HCT116 (cell line): ENCODE measurements at regions not wholly inside any gene's neighbourhood (a gene's known extent, or its start where the extent isn't known, plus 50 kb on each side); places are given as distances from the start of the nearest gene placed in this dataset.
"Not testable (repeated sequence)": the region's sequence is repeated elsewhere in the genome, so short reads cannot be mapped to it uniquely, and the experiment has no call there.

ENCODE experiments used
- ATAC-seq: fragments of 200-7000 bp; cut with Tn5 transposase; 2 replicates; pipeline ENCODE4 v1.9.1; 2020; ENCODE audit warnings: mild to moderate bottlenecking, moderate library complexity
- BruUV-seq: library from RNA; stranded (reverse); fragments of 400-500 nt; replicated peaks from 2 replicates; lab custom pipeline; 2021; lab: Mats Ljungman, UMichigan
- CTCF ChIA-PET: fragments of 300-600 bp; sonication (Branson Sonifier 250); formaldehyde crosslinking; loops from one replicate; lab custom pipeline; 2021; ENCODE audit warnings: antibody characterized with exemption; lab: Charles Lee
- POLR2A ChIA-PET: fragments of 300-600, 350-600 bp; sonication (Branson Sonifier 250); formaldehyde crosslinking; loops from one replicate; lab custom pipeline; 2021; ENCODE audit warnings: antibody characterized with exemption; lab: Charles Lee
- RAD21 ChIA-PET, 2 experiments: fragments of 300-600 bp; sonication (Branson Sonifier 250); formaldehyde crosslinking; loops; one replicate each; lab custom pipeline; 2023; ENCODE audit warnings: low total read pairs in 2 of 2; ENCODE audit not compliant: uncharacterized antibody in 2 of 2, unreplicated experiment in 2 of 2, low non-redundant PET in 1 of 2; lab: Charles Lee
- DNase-seq: peaks from one replicate; pipeline ENCODE4 v3.0.0-alpha.2; 2010; ENCODE audit warnings: low read depth, low spot score
- H2AFZ ChIP-seq: fragments of 200-600 bp; shearing (Covaris generic), sonication (generic); 2 replicates; pipeline ENCODE4 v1.6.1; 2017; ENCODE audit warnings: low read depth, mixed run types, mixed read lengths, antibody characterized with exemption, low read length; ENCODE audit not compliant: poor library complexity, severe bottlenecking
- H3K27ac ChIP-seq: 2 replicates; pipeline ENCODE4 v1.5.1; 2012; ENCODE audit warnings: low read depth, low read length
- H3K27me3 ChIP-seq: fragments of 200-600 bp; sonication (generic); 2 replicates; pipeline ENCODE4 v1.6.1; 2016; ENCODE audit warnings: mixed run types, low read length, mixed read lengths; ENCODE audit not compliant: insufficient read depth
- H3K36me3 ChIP-seq, 2 experiments: fragments of 200-500 bp in 1 of 2; fragments of 200-600 bp in 1 of 2; sonication (Bioruptor generic) in 1 of 2; sonication (generic) in 1 of 2; 2 replicates each; pipeline versions ENCODE4 v1.5.1 to v1.6.1; 2014 to 2016; ENCODE audit warnings: low read length in 2 of 2, inconsistent platforms in 1 of 2, mixed read lengths in 1 of 2, mixed run types in 1 of 2; ENCODE audit not compliant: insufficient read depth in 2 of 2, control insufficient read depth in 1 of 2
- H3K4me1 ChIP-seq, 2 experiments: fragments of 200-600 bp in 1 of 2; sonication (generic) in 1 of 2; 2 replicates each; pipeline versions ENCODE4 v1.5.1 to v1.6.1; 2012 to 2017; ENCODE audit warnings: low read length in 2 of 2, inconsistent platforms in 1 of 2, mild to moderate bottlenecking in 1 of 2, mixed read lengths in 1 of 2, mixed run types in 1 of 2, moderate library complexity in 1 of 2; ENCODE audit not compliant: insufficient read depth in 2 of 2, control insufficient read depth in 1 of 2
- H3K4me2 ChIP-seq: fragments of 200-600 bp; sonication (generic); 2 replicates; pipeline ENCODE4 v1.6.1; 2017; ENCODE audit warnings: mixed run types, low read length, mixed read lengths
- H3K4me3 ChIP-seq, 2 experiments: fragments of 200-600 bp in 1 of 2; sonication (generic) in 1 of 2; replicated peaks in 1 of 2; 2 replicates each; pipeline ENCODE4 v1.5.1; 2011 to 2016; ENCODE audit warnings: low read length in 2 of 2, control low read depth in 1 of 2, low read depth in 1 of 2, mild to moderate bottlenecking in 1 of 2, mixed read lengths in 1 of 2, mixed run types in 1 of 2
- H3K79me2 ChIP-seq: fragments of 200-600 bp; sonication (generic); 2 replicates; pipeline ENCODE4 v1.6.1; 2017; ENCODE audit warnings: mild to moderate bottlenecking, mixed run types, low read length, moderate library complexity, mixed read lengths; ENCODE audit not compliant: insufficient read depth
- H3K9ac ChIP-seq: fragments of 200-600 bp; sonication (generic); 2 replicates; pipeline ENCODE4 v1.6.1; 2016; ENCODE audit warnings: low read length, mixed read lengths
- H3K9me2 ChIP-seq: fragments of 200-600 bp; sonication (generic), shearing (Covaris generic); 2 replicates; pipeline ENCODE4 v1.6.1; 2017; ENCODE audit warnings: mixed run types, mild to moderate bottlenecking, moderate library complexity; ENCODE audit not compliant: insufficient read depth
- H3K9me3 ChIP-seq, 2 experiments: fragments of 200-500 bp in 1 of 2; fragments of 200-600 bp in 1 of 2; sonication (Bioruptor generic) in 1 of 2; sonication (generic) in 1 of 2; 2 replicates each; pipeline ENCODE4 v1.6.1; 2014 to 2017; ENCODE audit warnings: low read length in 2 of 2, mixed read lengths in 2 of 2, inconsistent platforms in 1 of 2, low read depth in 1 of 2, mild to moderate bottlenecking in 1 of 2, mixed run types in 1 of 2, moderate library complexity in 1 of 2; ENCODE audit not compliant: control insufficient read depth in 1 of 2, insufficient read depth in 1 of 2
- H4K20me1 ChIP-seq: fragments of 200-600 bp; sonication (generic), shearing (Covaris generic); 2 replicates; pipeline ENCODE4 v1.6.1; 2017; ENCODE audit warnings: mixed run types, mild to moderate bottlenecking, moderate library complexity; ENCODE audit not compliant: insufficient read depth
- ATF3 ChIP-seq: IDR thresholded peaks from 2 replicates; pipeline ENCODE4 v1.6.1; 2012
- ELF1 ChIP-seq: IDR thresholded peaks from 2 replicates; pipeline ENCODE4 v1.6.1; 2012; ENCODE audit warnings: low read depth, borderline replicate concordance
- EZH2phosphoT487 ChIP-seq: fragments of 200-600 bp; IDR thresholded peaks from 2 replicates; pipeline ENCODE4 v1.6.1; 2018; ENCODE audit warnings: antibody characterized with exemption, borderline replicate concordance
- FOSL1 ChIP-seq: IDR thresholded peaks from 2 replicates; pipeline ENCODE4 v1.6.1; 2012; ENCODE audit warnings: low read depth
- JUND ChIP-seq: IDR thresholded peaks from 2 replicates; pipeline ENCODE4 v1.6.1; 2012
- POLR2A ChIP-seq: IDR thresholded peaks from 2 replicates; pipeline ENCODE4 v1.7.0; 2011; ENCODE audit warnings: borderline replicate concordance; ENCODE audit not compliant: insufficient read depth, insufficient read length; ENCODE audit errors: extremely low read depth
- POLR2AphosphoS5 ChIP-seq: IDR thresholded peaks from 2 replicates; pipeline ENCODE4 v1.6.1; 2011; ENCODE audit warnings: mild to moderate bottlenecking, low read depth, low read length, moderate library complexity
- RAD21 ChIP-seq: IDR thresholded peaks from 2 replicates; pipeline ENCODE4 v1.6.1; 2012; ENCODE audit warnings: low read depth, mild to moderate bottlenecking
- SIN3A ChIP-seq: IDR thresholded peaks from 2 replicates; pipeline ENCODE4 v1.6.1; 2012; ENCODE audit warnings: low read depth
- SP1 ChIP-seq: IDR thresholded peaks from 2 replicates; pipeline ENCODE4 v1.6.1; 2012; ENCODE audit warnings: low read depth
- SRF ChIP-seq: IDR thresholded peaks from 2 replicates; pipeline ENCODE4 v1.6.1; 2012; ENCODE audit warnings: low read depth
- TCF7L2 ChIP-seq: IDR thresholded peaks from 2 replicates; pipeline ENCODE4 v1.7.0; 2011; ENCODE audit warnings: borderline replicate concordance, inconsistent platforms; ENCODE audit not compliant: insufficient read depth, insufficient read length; ENCODE audit errors: extremely low read depth
- YY1 ChIP-seq: IDR thresholded peaks from 2 replicates; pipeline ENCODE4 v1.6.1; 2011; ENCODE audit warnings: low read length, low read depth, moderate library complexity, mild to moderate bottlenecking; ENCODE audit not compliant: insufficient replicate concordance; ENCODE audit errors: extremely low read depth
- ZNF274 ChIP-seq: fragments of 200-500 bp; sonication (Bioruptor generic); IDR thresholded peaks from 2 replicates; pipeline ENCODE4 v1.6.1; 2014; ENCODE audit warnings: mild to moderate bottlenecking, low read depth, low read length, inconsistent platforms
- intact Hi-C: fragments of 100-400 bp; cut with micrococcal nuclease; formaldehyde crosslinking; loops from 2 replicates; pipeline ENCODE4 v1.10.0; 2022
- TF ChIP-seq, protein P1 (sequence below): IDR thresholded peaks from 2 replicates; pipeline ENCODE4 v1.6.1; 2011; ENCODE audit warnings: mild to moderate bottlenecking, low read length, moderate library complexity; ENCODE audit not compliant: insufficient replicate concordance; ENCODE audit errors: extremely low read depth

DNA sequence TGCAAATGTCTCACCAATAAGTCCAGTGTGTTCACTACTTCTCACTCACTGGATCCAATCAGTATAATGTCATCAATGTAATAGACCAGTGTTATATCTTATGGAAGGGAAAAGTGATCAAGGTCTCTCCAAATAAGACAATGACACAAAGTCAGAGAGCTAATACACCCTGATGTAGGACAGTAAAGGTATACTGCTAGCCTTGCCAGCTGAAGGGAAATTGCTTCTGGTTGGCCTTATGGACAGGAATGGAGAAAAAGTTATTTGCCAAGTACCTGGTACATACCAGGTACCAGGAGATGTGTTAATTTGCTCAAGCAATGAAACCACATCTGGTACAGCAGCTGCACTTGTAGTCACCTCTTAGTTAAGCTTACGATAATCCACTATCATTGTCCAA is 141.0 kb downstream of the LTN1 start:
- H3K9me2 ChIP-seq: no peaks in the 10 kb centered on the region
- H3K27me3 ChIP-seq: no peaks in the 10 kb centered on the region
- no peaks in the 10 kb centered on the region for H3K36me3 ChIP-seq
- TF ChIP-seq ELF1: no peak
- TF ChIP-seq, protein P1, sequence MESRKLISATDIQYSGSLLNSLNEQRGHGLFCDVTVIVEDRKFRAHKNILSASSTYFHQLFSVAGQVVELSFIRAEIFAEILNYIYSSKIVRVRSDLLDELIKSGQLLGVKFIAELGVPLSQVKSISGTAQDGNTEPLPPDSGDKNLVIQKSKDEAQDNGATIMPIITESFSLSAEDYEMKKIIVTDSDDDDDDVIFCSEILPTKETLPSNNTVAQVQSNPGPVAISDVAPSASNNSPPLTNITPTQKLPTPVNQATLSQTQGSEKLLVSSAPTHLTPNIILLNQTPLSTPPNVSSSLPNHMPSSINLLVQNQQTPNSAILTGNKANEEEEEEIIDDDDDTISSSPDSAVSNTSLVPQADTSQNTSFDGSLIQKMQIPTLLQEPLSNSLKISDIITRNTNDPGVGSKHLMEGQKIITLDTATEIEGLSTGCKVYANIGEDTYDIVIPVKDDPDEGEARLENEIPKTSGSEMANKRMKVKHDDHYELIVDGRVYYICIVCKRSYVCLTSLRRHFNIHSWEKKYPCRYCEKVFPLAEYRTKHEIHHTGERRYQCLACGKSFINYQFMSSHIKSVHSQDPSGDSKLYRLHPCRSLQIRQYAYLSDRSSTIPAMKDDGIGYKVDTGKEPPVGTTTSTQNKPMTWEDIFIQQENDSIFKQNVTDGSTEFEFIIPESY: no peak
- TF ChIP-seq TCF7L2: no peak
- TF ChIP-seq ZNF274: no peak
- TF ChIP-seq POLR2AphosphoS5: no peak
- TF ChIP-seq SIN3A: no peak
- TF ChIP-seq SRF: no peak
- TF ChIP-seq SP1: no peak
- no peak for TF ChIP-seq FOSL1
- TF ChIP-seq POLR2A: no peak
- no peak for TF ChIP-seq EZH2phosphoT487
- no peak for TF ChIP-seq JUND
- no peak for TF ChIP-seq ATF3
- no peak for TF ChIP-seq YY1
- no peak for TF ChIP-seq RAD21
- ChIA-PET POLR2A (no interaction called here), CTCF (no interaction called here), RAD21 (no interaction called here)
- no peaks in the 10 kb centered on the region for H3K9me3 ChIP-seq
- H3K4me2 ChIP-seq: no peak overlapping the region
- intact Hi-C loops: no loop called here
- no peaks in the 10 kb centered on the region for H3K4me1 ChIP-seq
- no peaks in the 10 kb centered on the region for H3K79me2 ChIP-seq
- no peak overlapping the region for H3K4me3 ChIP-seq
- no peak overlapping the region for H3K27ac ChIP-seq
- no peak overlapping the region for H2AFZ ChIP-seq
- no TSS peak for BruUV-seq
- no peak overlapping the region for H3K9ac ChIP-seq
- H4K20me1 ChIP-seq: no peaks in the 10 kb centered on the region
- DNase-seq (no peak), ATAC-seq (no peak)

DNA sequence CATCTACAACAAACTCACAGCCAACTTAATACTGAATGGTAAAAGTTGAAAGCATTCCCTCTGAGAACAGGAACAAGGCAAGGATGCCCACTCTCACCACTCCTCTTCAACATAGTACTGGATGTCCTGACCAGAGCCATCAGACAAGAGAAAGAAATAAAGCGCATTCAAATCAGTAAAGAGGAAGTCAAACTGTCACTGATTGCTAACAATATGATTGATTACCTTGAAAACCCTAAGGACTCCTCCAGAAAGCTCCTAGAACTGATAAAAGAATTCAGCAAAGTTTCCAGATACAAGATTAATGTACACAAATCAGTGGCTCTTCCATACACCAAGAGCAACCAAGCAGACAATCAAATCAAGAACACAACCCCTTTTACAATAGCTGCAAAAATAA is 153.4 kb downstream of the LTN1 start:
- H4K20me1 ChIP-seq, H2AFZ ChIP-seq, intact Hi-C loops, H3K4me1 ChIP-seq, DNase-seq, H3K27me3 ChIP-seq, RAD21 ChIA-PET, H3K79me2 ChIP-seq, H3K27ac ChIP-seq, H3K4me2 ChIP-seq, ATAC-seq, H3K9me2 ChIP-seq, BruUV-seq, CTCF ChIA-PET, H3K36me3 ChIP-seq, H3K9me3 ChIP-seq, POLR2A ChIA-PET, H3K4me3 ChIP-seq, H3K9ac ChIP-seq: not testable (repeated sequence)

- H3K9me2 ChIP-seq, BruUV-seq, DNase-seq, H3K9ac ChIP-seq, H3K4me3 ChIP-seq, intact Hi-C loops, H2AFZ ChIP-seq, H3K9me3 ChIP-seq, H3K4me2 ChIP-seq, RAD21 ChIA-PET, H3K36me3 ChIP-seq, H3K4me1 ChIP-seq, H4K20me1 ChIP-seq, H3K79me2 ChIP-seq, H3K27me3 ChIP-seq, CTCF ChIA-PET, POLR2A ChIA-PET, H3K27ac ChIP-seq, ATAC-seq: not testable (repeated sequence)
These were observed 155.3 kb downstream of the LTN1 start for GRCh38 chr21:28837426-28837825.
